Hepatocyte (in vitro differentiated cells): ENCODE measurements at regions not wholly inside any gene's neighbourhood (a gene's known extent, or its start where the extent isn't known, plus 50 kb on each side); places are given as distances from the start of the nearest gene placed in this dataset.

ENCODE experiments used
- DNase-seq: peaks from one replicate; pipeline ENCODE4 v3.0.0-alpha.2; 2016; ENCODE audit warnings: low spot score
- H2AFZ ChIP-seq: fragments of 200-600 bp; sonication (generic); 2 replicates; pipeline ENCODE4 v1.6.0; 2016; ENCODE audit warnings: antibody characterized with exemption, mild to moderate bottlenecking
- H3K27ac ChIP-seq: fragments of 200-600 bp; sonication (generic); 2 replicates; pipeline ENCODE4 v1.5.1; 2016; ENCODE audit warnings: mild to moderate bottlenecking
- H3K27me3 ChIP-seq: fragments of 200-600 bp; sonication (generic); 2 replicates; pipeline ENCODE4 v1.6.1; 2016
- H3K36me3 ChIP-seq: fragments of 200-600 bp; sonication (generic); replicated peaks from 2 replicates; pipeline ENCODE4 v1.5.1; 2016; ENCODE audit warnings: low read depth; ENCODE audit not compliant: insufficient read depth
- H3K4me1 ChIP-seq: fragments of 200-600 bp; sonication (generic); 2 replicates; pipeline ENCODE4 v1.5.1; 2016; ENCODE audit warnings: mild to moderate bottlenecking, moderate library complexity; ENCODE audit not compliant: insufficient read depth
- H3K4me2 ChIP-seq: fragments of 200-600 bp; sonication (generic); 2 replicates; pipeline ENCODE4 v1.6.0; 2016
- H3K4me3 ChIP-seq: fragments of 200-600 bp; sonication (generic); 2 replicates; pipeline ENCODE4 v1.5.1; 2016; ENCODE audit warnings: mild to moderate bottlenecking
- H3K79me2 ChIP-seq: fragments of 200-600 bp; sonication (generic); 2 replicates; pipeline ENCODE4 v1.6.0; 2017; ENCODE audit warnings: mild to moderate bottlenecking
- H3K9me2 ChIP-seq: fragments of 200-600 bp; sonication (generic); replicated peaks from 2 replicates; pipeline ENCODE4 v1.6.0; 2017; ENCODE audit warnings: mild to moderate bottlenecking; ENCODE audit not compliant: insufficient read depth
- H3K9me3 ChIP-seq: fragments of 200-600 bp; sonication (generic); 2 replicates; pipeline ENCODE4 v1.5.1; 2016; ENCODE audit warnings: low read depth, mild to moderate bottlenecking
- H4K20me1 ChIP-seq: fragments of 200-600 bp; sonication (generic); 2 replicates; pipeline ENCODE4 v1.6.0; 2016; ENCODE audit warnings: mild to moderate bottlenecking; ENCODE audit not compliant: insufficient read depth, poor library complexity, severe bottlenecking
- EZH2 ChIP-seq: fragments of 200-600 bp; sonication (generic); IDR thresholded peaks from 2 replicates; pipeline ENCODE4 v1.6.1; 2016; ENCODE audit warnings: antibody characterized with exemption, mild to moderate bottlenecking, borderline replicate concordance
- EZH2phosphoT487 ChIP-seq: fragments of 200-600 bp; sonication (generic); IDR thresholded peaks from one replicate; pipeline ENCODE4 v1.6.1; 2018; ENCODE audit warnings: antibody characterized with exemption, mild to moderate bottlenecking, low read depth, moderate library complexity; ENCODE audit not compliant: unreplicated experiment, severe bottlenecking
- WGBS: methylation state at CpG from one replicate; pipeline ENCODE4 v1.1.6; 2016; ENCODE audit warnings: low lambda C conversion rate; ENCODE audit errors: missing lambda C conversion rate; 5-methylcytosine and 5-hydroxymethylcytosine counted together
- TF ChIP-seq, protein P1 (sequence below): fragments of 200-600 bp; sonication (generic); IDR thresholded peaks from 2 replicates; pipeline ENCODE4 v1.5.1; 2016; ENCODE audit warnings: antibody characterized with exemption, mild to moderate bottlenecking; ENCODE audit not compliant: poor library complexity

GRCh38 chr10:78584266-78584665, 484.5 kb upstream of the ZMIZ1 start:
- no peaks in the 10 kb centered on the region for H3K36me3 ChIP-seq
- TF ChIP-seq, protein P1, sequence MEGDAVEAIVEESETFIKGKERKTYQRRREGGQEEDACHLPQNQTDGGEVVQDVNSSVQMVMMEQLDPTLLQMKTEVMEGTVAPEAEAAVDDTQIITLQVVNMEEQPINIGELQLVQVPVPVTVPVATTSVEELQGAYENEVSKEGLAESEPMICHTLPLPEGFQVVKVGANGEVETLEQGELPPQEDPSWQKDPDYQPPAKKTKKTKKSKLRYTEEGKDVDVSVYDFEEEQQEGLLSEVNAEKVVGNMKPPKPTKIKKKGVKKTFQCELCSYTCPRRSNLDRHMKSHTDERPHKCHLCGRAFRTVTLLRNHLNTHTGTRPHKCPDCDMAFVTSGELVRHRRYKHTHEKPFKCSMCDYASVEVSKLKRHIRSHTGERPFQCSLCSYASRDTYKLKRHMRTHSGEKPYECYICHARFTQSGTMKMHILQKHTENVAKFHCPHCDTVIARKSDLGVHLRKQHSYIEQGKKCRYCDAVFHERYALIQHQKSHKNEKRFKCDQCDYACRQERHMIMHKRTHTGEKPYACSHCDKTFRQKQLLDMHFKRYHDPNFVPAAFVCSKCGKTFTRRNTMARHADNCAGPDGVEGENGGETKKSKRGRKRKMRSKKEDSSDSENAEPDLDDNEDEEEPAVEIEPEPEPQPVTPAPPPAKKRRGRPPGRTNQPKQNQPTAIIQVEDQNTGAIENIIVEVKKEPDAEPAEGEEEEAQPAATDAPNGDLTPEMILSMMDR, result no peak
- TF ChIP-seq EZH2, result no peak
- no peak for TF ChIP-seq EZH2phosphoT487
- no peak overlapping the region for H2AFZ ChIP-seq
- no peaks in the 10 kb centered on the region for H3K27me3 ChIP-seq
- WGBS, result 76% methylated on average over 4 of the region's 4 CpGs
- H3K9me3 ChIP-seq, result no peaks in the 10 kb centered on the region
- no peaks in the 10 kb centered on the region for H4K20me1 ChIP-seq
- H3K4me3 ChIP-seq, result no peak overlapping the region
- peak overlapping the region; percentile 75 for H3K27ac ChIP-seq
- DNase-seq, result no peak
- H3K9me2 ChIP-seq, result no peaks in the 10 kb centered on the region
- peaks cover 56% of the 10 kb centered on the region for H3K4me1 ChIP-seq
- H3K79me2 ChIP-seq, result no peaks in the 10 kb centered on the region
- peak overlapping the region; percentile 1 for H3K4me2 ChIP-seq

DNA sequence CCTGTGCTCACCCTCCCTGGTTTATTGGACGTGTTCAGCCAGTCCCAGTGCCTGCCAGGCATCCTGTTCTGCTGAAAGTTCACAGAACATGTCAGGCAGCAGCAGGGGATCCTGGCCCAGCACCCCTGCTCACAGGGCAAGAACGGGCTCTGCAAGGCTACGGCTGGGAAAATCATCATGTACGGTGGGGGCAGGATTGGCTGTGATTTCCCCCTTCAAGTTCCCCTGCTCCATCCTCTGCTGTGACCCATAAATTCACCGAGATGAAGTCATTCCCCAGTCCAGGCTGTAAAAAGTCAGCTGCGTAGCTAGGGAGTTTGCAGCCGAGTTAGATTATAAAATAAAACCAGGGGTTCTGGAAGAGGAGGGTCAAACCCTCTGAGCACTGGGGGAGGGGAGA, 484.1 kb upstream of the ZMIZ1 start:
- H4K20me1 ChIP-seq, result no peaks in the 10 kb centered on the region
- peak; percentile 47 for DNase-seq
- no peaks in the 10 kb centered on the region for H3K9me2 ChIP-seq
- WGBS, result 18% methylated on average over 7 of the region's 7 CpGs
- H2AFZ ChIP-seq, result no peak overlapping the region
- H3K9me3 ChIP-seq, result no peaks in the 10 kb centered on the region
- H3K36me3 ChIP-seq, result no peaks in the 10 kb centered on the region
- H3K27ac ChIP-seq, result peak overlapping the region; percentile 75
- peak overlapping the region; percentile 1 for H3K4me2 ChIP-seq
- TF ChIP-seq EZH2phosphoT487 (no peak), EZH2 (no peak)
- TF ChIP-seq, protein P1, result no peak
- H3K27me3 ChIP-seq, result no peaks in the 10 kb centered on the region
- H3K4me1 ChIP-seq, result peaks cover 58% of the 10 kb centered on the region
- no peaks in the 10 kb centered on the region for H3K79me2 ChIP-seq
- no peak overlapping the region for H3K4me3 ChIP-seq

GRCh38 chr10:78585952-78586351, 482.8 kb upstream of the ZMIZ1 start:
- no peak for DNase-seq
- no peaks in the 10 kb centered on the region for H3K36me3 ChIP-seq
- no peak overlapping the region for H3K4me2 ChIP-seq
- WGBS, result 82% methylated on average over 4 of the region's 4 CpGs
- H3K27ac ChIP-seq, result peak overlapping the region; percentile 75
- TF ChIP-seq, protein P1, result no peak
- H3K9me3 ChIP-seq, result no peaks in the 10 kb centered on the region
- H3K4me3 ChIP-seq, result no peak overlapping the region
- no peaks in the 10 kb centered on the region for H3K79me2 ChIP-seq
- no peaks in the 10 kb centered on the region for H3K27me3 ChIP-seq
- H3K4me1 ChIP-seq, result peaks cover 58% of the 10 kb centered on the region
- no peaks in the 10 kb centered on the region for H3K9me2 ChIP-seq
- H2AFZ ChIP-seq, result no peak overlapping the region
- no peaks in the 10 kb centered on the region for H4K20me1 ChIP-seq
